Endothelial cell of umbilical vein (primary cell): ENCODE measurements at regions not wholly inside any gene's neighbourhood (a gene's known extent, or its start where the extent isn't known, plus 50 kb on each side); places are given as distances from the start of the nearest gene placed in this dataset.

Source experiments
- BruUV-seq: library from RNA; stranded (reverse); fragments of 400-500 nt; replicated peaks from 2 replicates; lab custom pipeline; 2021; lab: Mats Ljungman, UMichigan
- CTCF ChIA-PET: fragments of 300-600, 350-600 bp; sonication (Branson Sonifier 250); formaldehyde crosslinking; loops from one replicate; lab custom pipeline; 2021; ENCODE audit warnings: antibody characterized with exemption, inconsistent platforms; lab: Charles Lee
- POLR2A ChIA-PET: fragments of 300-600, 350-600 bp; sonication (Branson Sonifier 250); formaldehyde crosslinking; loops from one replicate; lab custom pipeline; 2021; ENCODE audit warnings: antibody characterized with exemption, inconsistent platforms; lab: Charles Lee
- DNase-seq: peaks from one replicate; pipeline ENCODE4 v3.0.0-alpha.2; 2011; ENCODE audit warnings: low read depth, low spot score
- FAIRE-seq: peaks from 2 replicates; lab custom pipeline; 2011; peaks lifted over from hg19 to GRCh38; lab: Jason Lieb, UNC
- H2AFZ ChIP-seq: 2 replicates; pipeline ENCODE4 v1.6.0; 2012; ENCODE audit warnings: low read depth, low read length, control low read depth, inconsistent platforms
- H3K27ac ChIP-seq: 2 replicates; pipeline ENCODE4 v1.5.1; 2011; ENCODE audit warnings: low read depth, mild to moderate bottlenecking, control low read depth, low read length, moderate library complexity; ENCODE audit not compliant: insufficient read depth
- H3K27me3 ChIP-seq, 2 experiments: 2 replicates each; pipeline versions ENCODE4 v1.6.0 to v1.6.1; 2011; ENCODE audit warnings: low read length in 2 of 2, mixed read lengths in 1 of 2; ENCODE audit not compliant: control insufficient read depth in 2 of 2, insufficient read depth in 2 of 2
- H3K36me3 ChIP-seq, 2 experiments: 2 replicates in 1 of 2; 3 replicates in 1 of 2; pipeline ENCODE4 v1.5.1; 2011; ENCODE audit warnings: low read length in 2 of 2, mild to moderate bottlenecking in 1 of 2, moderate library complexity in 1 of 2; ENCODE audit not compliant: control insufficient read depth in 2 of 2, insufficient read depth in 2 of 2; ENCODE audit errors: extremely low read depth in 1 of 2
- H3K4me1 ChIP-seq: 3 replicates; pipeline ENCODE4 v1.5.1; 2011; ENCODE audit warnings: mild to moderate bottlenecking, low read length; ENCODE audit not compliant: control insufficient read depth, insufficient read depth; ENCODE audit errors: extremely low read depth
- H3K4me2 ChIP-seq: 2 replicates; pipeline ENCODE4 v1.6.1; 2011; ENCODE audit warnings: low read length, control low read depth, mixed read lengths; ENCODE audit not compliant: insufficient read depth
- H3K4me3 ChIP-seq, 3 experiments: fragments of 200-600 bp in 1 of 3; sonication (generic), shearing (Covaris generic) in 1 of 3; replicated peaks in 1 of 3; 2 replicates each; pipeline ENCODE4 v1.5.1; 2011 to 2016; ENCODE audit warnings: control low read depth in 3 of 3, low read length in 3 of 3, mild to moderate bottlenecking in 2 of 3, inconsistent platforms in 1 of 3, low read depth in 1 of 3, moderate library complexity in 1 of 3; ENCODE audit not compliant: insufficient read depth in 1 of 3
- H3K79me2 ChIP-seq: 2 replicates; pipeline ENCODE4 v1.6.0; 2012; ENCODE audit warnings: low read length, inconsistent platforms; ENCODE audit not compliant: control insufficient read depth, insufficient read depth
- H3K9ac ChIP-seq: replicated peaks from 2 replicates; pipeline ENCODE3; 2011; ENCODE audit warnings: low read length, control low read depth; ENCODE audit not compliant: insufficient read depth; ENCODE audit errors: extremely low read depth
- H3K9me1 ChIP-seq: replicated peaks from 3 replicates; pipeline ENCODE4 v1.6.0; 2011; ENCODE audit warnings: mild to moderate bottlenecking, low read length; ENCODE audit not compliant: control insufficient read depth, insufficient read depth; ENCODE audit errors: extremely low read depth
- H3K9me3 ChIP-seq: replicated peaks from 2 replicates; pipeline ENCODE4 v1.5.1; 2012; ENCODE audit warnings: low read length, inconsistent platforms; ENCODE audit not compliant: control insufficient read depth, insufficient read depth
- H4K20me1 ChIP-seq: replicated peaks from 2 replicates; pipeline ENCODE3; 2011; ENCODE audit warnings: mild to moderate bottlenecking, low read length; ENCODE audit not compliant: control insufficient read depth, insufficient read depth; ENCODE audit errors: extremely low read depth
- CTCF ChIP-seq, 2 donors: IDR thresholded peaks; 1 replicate in 1 of 2; 2 replicates in 1 of 2; pipeline ENCODE4 v1.5.1; 2011; ENCODE audit warnings: low read length in 2 of 2, mild to moderate bottlenecking in 2 of 2, moderate library complexity in 2 of 2, control low read depth in 1 of 2, inconsistent platforms in 1 of 2, low read depth in 1 of 2; ENCODE audit not compliant: insufficient read depth in 1 of 2; ENCODE audit errors: extremely low read depth in 1 of 2
- EZH2 ChIP-seq: IDR thresholded peaks from 2 replicates; pipeline ENCODE4 v1.6.1; 2012; ENCODE audit warnings: borderline replicate concordance, low read depth, mild to moderate bottlenecking, moderate library complexity, low read length, inconsistent platforms; ENCODE audit not compliant: severe bottlenecking
- FOS ChIP-seq: IDR thresholded peaks from 2 replicates; pipeline ENCODE4 v1.6.1; 2011; ENCODE audit warnings: mild to moderate bottlenecking, low read length, moderate library complexity, borderline replicate concordance; ENCODE audit not compliant: insufficient read depth
- GATA2 ChIP-seq: IDR thresholded peaks from 2 replicates; pipeline ENCODE4 v1.7.0; 2011; ENCODE audit warnings: low read depth, mild to moderate bottlenecking, moderate library complexity, mixed read lengths, low read length; ENCODE audit not compliant: insufficient read length, insufficient read depth
- JUN ChIP-seq: IDR thresholded peaks from 2 replicates; pipeline ENCODE4 v1.6.1; 2011; ENCODE audit warnings: borderline replicate concordance, low read depth; ENCODE audit not compliant: insufficient read length, insufficient read depth
- MYC ChIP-seq: IDR thresholded peaks from one replicate; pipeline ENCODE4 v1.6.1; 2011; ENCODE audit warnings: mild to moderate bottlenecking, low read depth, low read length
- POLR2A ChIP-seq: IDR thresholded peaks from 2 replicates; pipeline ENCODE4 v1.6.1; 2012; ENCODE audit warnings: low read depth, mild to moderate bottlenecking, control low read depth, low read length
- POLR2AphosphoS5 ChIP-seq: IDR thresholded peaks from 2 replicates; pipeline ENCODE4 v1.6.1; 2012; ENCODE audit warnings: low read depth, mild to moderate bottlenecking, control low read depth, low read length, moderate library complexity; ENCODE audit not compliant: insufficient read depth
- dilution Hi-C: fragments of 300-500 bp; cut with MboI; formaldehyde crosslinking; loops from one replicate; pipeline ENCODE4 v1.15.0; 2019; ENCODE audit warnings: low sequenced_read_pairs; ENCODE audit not compliant: extremely low pct_ligation_motif_present
- intact Hi-C: fragments of 100-400 bp; cut with micrococcal nuclease; formaldehyde crosslinking; loops from one replicate; pipeline ENCODE4 v1.10.0; 2022
- TF ChIP-seq, protein P1 (sequence below): IDR thresholded peaks from 2 replicates; pipeline ENCODE4 v1.6.1; 2011; ENCODE audit not compliant: insufficient read depth, insufficient read length

GRCh38 chr4:154013576-154013975 is 224.7 kb upstream of the SFRP2 start:
- no peak overlapping the region for H3K4me3 ChIP-seq
- no peaks in the 10 kb centered on the region for H3K27me3 ChIP-seq
- H3K27ac ChIP-seq, result no peak overlapping the region
- H3K4me2 ChIP-seq, result no peak overlapping the region
- dilution Hi-C loops (no loop called here), intact Hi-C loops (no loop called here)
- no peaks in the 10 kb centered on the region for H3K4me1 ChIP-seq
- DNase-seq, result no peak
- CTCF ChIA-PET, result no interaction called here
- no TSS peak for BruUV-seq
- no peaks in the 10 kb centered on the region for H3K36me3 ChIP-seq
- POLR2A ChIA-PET, result no interaction called here
- H3K9me1 ChIP-seq, result no peaks in the 10 kb centered on the region
- H2AFZ ChIP-seq, result no peak overlapping the region
- no peaks in the 10 kb centered on the region for H4K20me1 ChIP-seq
- no peak for FAIRE-seq
- no peaks in the 10 kb centered on the region for H3K79me2 ChIP-seq
- TF ChIP-seq FOS (no peak), GATA2 (no peak), JUN (no peak), CTCF (IDR thresholded peaks at IDR 0.05; ENCODE audit: extremely low read depth in 1 of 2, insufficient read depth in 1 of 2, low read depth in 1 of 2, low read length in 2 of 2) (no peak), EZH2 (no peak), POLR2AphosphoS5 (no peak), MYC (no peak), POLR2A (no peak)
- TF ChIP-seq, protein P1, sequence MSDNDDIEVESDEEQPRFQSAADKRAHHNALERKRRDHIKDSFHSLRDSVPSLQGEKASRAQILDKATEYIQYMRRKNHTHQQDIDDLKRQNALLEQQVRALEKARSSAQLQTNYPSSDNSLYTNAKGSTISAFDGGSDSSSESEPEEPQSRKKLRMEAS, result no peak
- peaks cover 4% of the 10 kb centered on the region for H3K9me3 ChIP-seq
- H3K9ac ChIP-seq, result no peak overlapping the region
